Right renal cortex interstitium (tissue), 3 donors: ENCODE measurements at regions not wholly inside any gene's neighbourhood (a gene's known extent, or its start where the extent isn't known, plus 50 kb on each side); places are given as distances from the start of the nearest gene placed in this dataset.

Source experiments
- DNase-seq, 3 donors: peaks; one replicate each; pipeline ENCODE4 v3.0.0-alpha.2; 2013; ENCODE audit warnings: low read depth in 3 of 3, low spot score in 2 of 3

GRCh38 chr6:125534430-125535263 is 214.8 kb upstream of the HEY2 start:
- no peak for DNase-seq

GRCh38 chr6:125537090-125537489 is 212.3 kb upstream of the HEY2 start:
- DNase-seq = no peak

GRCh38 chr6:125539892-125540291 is 209.5 kb upstream of the HEY2 start:
- no peak for DNase-seq

GRCh38 chr6:125544819-125545218 is 204.6 kb upstream of the HEY2 start:
- DNase-seq = no peak

GRCh38 chr6:125546841-125547251 is 202.6 kb upstream of the HEY2 start:
- DNase-seq = no peak

GRCh38 chr6:125547381-125547780 is 202.1 kb upstream of the HEY2 start:
- no peak for DNase-seq

- no peak for DNase-seq
These were observed 200.1 kb upstream of the HEY2 start for GRCh38 chr6:125549202-125549884.

- DNase-seq = no peak
These were observed 198.5 kb upstream of the HEY2 start for GRCh38 chr6:125550892-125551291.

- DNase-seq = no peak
These were observed 196.6 kb upstream of the HEY2 start for GRCh38 chr6:125552819-125553218.

- DNase-seq = no peak
These were observed 195.0 kb upstream of the HEY2 start for GRCh38 chr6:125554456-125554855.

GRCh38 chr6:125558241-125558843 is 191.1 kb upstream of the HEY2 start:
- DNase-seq = no peak

- DNase-seq = no peak
These were observed 190.5 kb upstream of the HEY2 start for GRCh38 chr6:125558907-125559306.

- DNase-seq = no peak
These were observed 187.3 kb upstream of the HEY2 start for GRCh38 chr6:125562156-125562555.

GRCh38 chr6:125564941-125565340 is 184.5 kb upstream of the HEY2 start:
- DNase-seq = no peak

GRCh38 chr6:125567407-125567806 is 182.0 kb upstream of the HEY2 start:
- DNase-seq = no peak

- DNase-seq = no peak
These were observed 180.8 kb upstream of the HEY2 start for GRCh38 chr6:125568609-125569008.

- DNase-seq = no peak
These were observed 178.9 kb upstream of the HEY2 start for GRCh38 chr6:125570526-125570925.

- DNase-seq = no peak
These were observed 178.2 kb upstream of the HEY2 start for GRCh38 chr6:125571207-125571755.

- no peak for DNase-seq
These were observed 174.8 kb upstream of the HEY2 start for GRCh38 chr6:125574604-125575003.

- DNase-seq = no peak
These were observed 172.2 kb upstream of the HEY2 start for GRCh38 chr6:125577124-125577662.

- no peak for DNase-seq
These were observed 164.9 kb upstream of the HEY2 start for GRCh38 chr6:125584468-125584939.
